ENCODE measurements at regions not wholly inside any gene's neighbourhood (a gene's known extent, or its start where the extent isn't known, plus 50 kb on each side); places are given as distances from the start of the nearest gene placed in this dataset.
"Not testable (repeated sequence)": the region's sequence is repeated elsewhere in the genome, so short reads cannot be mapped to it uniquely, and the experiment has no call there.

GRCh38 chr9:28923351-28923750, 1350.1 kb upstream of the C9orf72 start:
- DNase-seq (ENCODE audit: low spot score), result no peak

GRCh38 chr9:28925157-28925556, 1351.9 kb upstream of the C9orf72 start:
- DNase-seq (ENCODE audit: low spot score), result no peak

GRCh38 chr9:28926306-28926705, 1353.0 kb upstream of the C9orf72 start:
- no peak for DNase-seq (ENCODE audit: low spot score)

- DNase-seq (ENCODE audit: low spot score), result no peak
Measured at GRCh38 chr9:28927691-28928090, 1354.4 kb upstream of the C9orf72 start.

GRCh38 chr9:28929433-28929832, 1356.2 kb upstream of the C9orf72 start:
- no peak for DNase-seq (ENCODE audit: low spot score)

- DNase-seq (ENCODE audit: low spot score), result no peak
Measured at GRCh38 chr9:28930766-28931165, 1357.5 kb upstream of the C9orf72 start.

- DNase-seq (ENCODE audit: low spot score), result no peak
Measured at GRCh38 chr9:28934111-28934510, 1360.8 kb upstream of the C9orf72 start.

GRCh38 chr9:28938981-28939380, 1365.7 kb upstream of the C9orf72 start:
- DNase-seq (ENCODE audit: low spot score), result no peak

GRCh38 chr9:28941856-28942255, 1368.6 kb upstream of the C9orf72 start:
- no peak for DNase-seq (ENCODE audit: low spot score)

GRCh38 chr9:28942941-28943340, 1369.7 kb upstream of the C9orf72 start:
- no peak for DNase-seq (ENCODE audit: low spot score)

- DNase-seq (ENCODE audit: low spot score), result no peak
Measured at GRCh38 chr9:28946648-28947047, 1373.4 kb upstream of the C9orf72 start.

- no peak for DNase-seq (ENCODE audit: low spot score)
Measured at GRCh38 chr9:28951945-28952344, 1378.7 kb upstream of the C9orf72 start.

- DNase-seq (ENCODE audit: low spot score), result no peak
Measured at GRCh38 chr9:28956116-28956880, 1383.0 kb upstream of the C9orf72 start.

GRCh38 chr9:28960602-28961001, 1387.3 kb upstream of the C9orf72 start:
- DNase-seq (ENCODE audit: low spot score), result no peak

- no peak for DNase-seq (ENCODE audit: low spot score)
Measured at GRCh38 chr9:28961623-28962022, 1388.3 kb upstream of the C9orf72 start.

- no peak for DNase-seq (ENCODE audit: low spot score)
Measured at GRCh38 chr9:28967226-28967625, 1393.9 kb upstream of the C9orf72 start.

GRCh38 chr9:28970241-28970654, 1397.0 kb upstream of the C9orf72 start:
- no peak for DNase-seq (ENCODE audit: low spot score)

- no peak for DNase-seq (ENCODE audit: low spot score)
Measured at GRCh38 chr9:28971881-28972280, 1398.6 kb upstream of the C9orf72 start.

GRCh38 chr9:28976250-28976649, 1403.0 kb upstream of the C9orf72 start:
- no peak for DNase-seq (ENCODE audit: low spot score)

- DNase-seq (ENCODE audit: low spot score), result no peak
Measured at GRCh38 chr9:28976684-28977083, 1403.4 kb upstream of the C9orf72 start.

GRCh38 chr9:28981129-28981528, 1407.8 kb upstream of the C9orf72 start:
- no peak for DNase-seq (ENCODE audit: low spot score)

- no peak for DNase-seq (ENCODE audit: low spot score)
Measured at GRCh38 chr9:28981711-28982110, 1408.4 kb upstream of the C9orf72 start.

- no peak for DNase-seq (ENCODE audit: low spot score)
Measured at GRCh38 chr9:28984016-28984415, 1410.7 kb upstream of the C9orf72 start.

GRCh38 chr9:28990009-28990408, 1416.7 kb upstream of the C9orf72 start:
- DNase-seq (ENCODE audit: low spot score), result not testable (repeated sequence)

All from HuH-7.5 (cell line).